HG03342 (cell line): ENCODE measurements at regions not wholly inside any gene's neighbourhood (a gene's known extent, or its start where the extent isn't known, plus 50 kb on each side); places are given as distances from the start of the nearest gene placed in this dataset.
"Not testable (repeated sequence)": the region's sequence is repeated elsewhere in the genome, so short reads cannot be mapped to it uniquely, and the experiment has no call there.

ENCODE experiments used
- ATAC-seq: cut with Tn5 transposase; IDR thresholded peaks from one replicate; pipeline ENCODE4 v1.9.1; 2021; ENCODE audit warnings: mild to moderate bottlenecking, moderate library complexity; ENCODE audit not compliant: unreplicated experiment

- no peak for ATAC-seq
Observed at GRCh38 chr9:106082621-106083020, 388.3 kb downstream of the TMEM38B start.

GRCh38 chr9:106084702-106085101 lies 390.4 kb downstream of the TMEM38B start:
- no peak for ATAC-seq

- ATAC-seq, result no peak
Observed at GRCh38 chr9:106085479-106085878, 391.1 kb downstream of the TMEM38B start.

GRCh38 chr9:106092083-106092482 lies 397.7 kb downstream of the TMEM38B start:
- no peak for ATAC-seq

DNA sequence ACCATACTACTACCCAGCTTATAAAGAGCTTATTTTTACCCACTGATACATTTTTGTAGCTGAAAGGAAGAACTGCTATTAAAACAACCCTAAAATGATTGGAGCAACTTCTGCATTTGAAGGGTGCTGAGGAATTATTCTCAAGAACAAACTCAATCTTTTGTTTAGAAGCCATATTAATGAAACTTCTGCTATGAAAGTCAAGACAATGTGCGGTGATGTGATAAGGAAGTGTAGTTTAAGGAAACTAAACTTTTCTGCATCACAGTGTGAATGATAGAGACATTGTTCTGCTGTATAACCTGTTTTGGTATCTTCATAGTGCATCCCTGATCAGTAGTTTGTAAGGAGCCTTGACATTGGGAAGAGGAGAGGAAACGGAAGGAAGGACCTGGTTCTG lies 408.5 kb downstream of the TMEM38B start:
- no peak for ATAC-seq

DNA sequence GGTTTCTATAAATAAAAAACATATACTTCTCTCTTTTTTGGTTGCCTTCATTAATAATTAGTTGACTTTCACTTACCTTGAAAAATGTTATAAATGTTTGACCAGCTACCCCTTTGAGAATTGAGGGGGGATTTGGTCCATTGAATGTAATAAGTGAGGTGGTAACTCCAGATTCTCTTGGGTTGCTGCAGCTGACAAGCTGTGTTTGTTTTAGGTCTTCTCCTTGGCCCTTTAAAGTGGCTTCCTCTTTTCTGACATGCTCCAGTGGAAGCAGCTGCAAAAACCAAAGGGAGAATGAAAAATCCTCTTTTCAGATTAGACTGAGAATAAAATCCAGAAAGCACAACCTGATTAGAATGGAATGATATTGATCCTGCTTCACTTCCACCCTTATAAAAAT lies 410.5 kb downstream of the TMEM38B start:
- ATAC-seq, result no peak

DNA sequence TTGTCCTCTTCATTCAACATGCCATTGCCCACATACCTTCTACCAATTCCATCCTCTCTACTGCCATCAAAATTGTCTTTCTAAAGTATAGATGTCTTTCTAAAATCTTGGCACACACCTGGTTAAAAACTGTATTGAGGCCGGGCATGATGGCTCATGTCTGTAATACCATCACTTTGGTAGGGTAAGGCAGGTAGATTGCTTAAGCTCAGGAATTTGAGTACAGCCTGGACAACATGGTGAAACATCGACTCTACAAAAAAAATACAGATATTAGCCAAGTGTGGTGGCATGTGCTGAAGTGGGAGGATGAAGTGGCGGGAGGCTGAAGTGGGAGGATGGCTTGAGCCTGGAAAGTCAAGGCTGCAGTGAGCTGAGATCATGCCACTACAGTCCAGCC lies 412.1 kb downstream of the TMEM38B start:
- no peak for ATAC-seq

- ATAC-seq, result no peak
Observed at GRCh38 chr9:106107716-106108115, 413.4 kb downstream of the TMEM38B start.

- ATAC-seq, result not testable (repeated sequence)
Observed at GRCh38 chr9:106109706-106110105, 415.4 kb downstream of the TMEM38B start.

DNA sequence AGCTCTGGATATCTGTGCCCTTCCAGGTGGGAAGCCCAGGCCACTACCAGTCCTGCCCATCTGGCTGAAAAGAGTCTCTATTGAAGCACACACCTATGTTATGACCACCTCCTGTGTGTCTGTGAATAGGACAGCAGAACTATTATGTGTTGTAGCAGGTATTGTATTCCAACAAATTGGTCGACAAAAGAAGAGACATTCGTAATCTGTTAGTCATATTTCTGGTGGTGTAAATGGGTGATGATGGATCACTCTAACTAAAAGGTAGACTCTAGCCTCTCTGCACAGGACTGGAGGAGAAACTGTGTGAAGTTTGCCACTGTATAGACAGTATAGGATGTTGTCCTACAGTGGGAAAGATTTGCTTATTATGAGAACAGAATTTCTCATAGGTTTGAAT lies 416.1 kb downstream of the TMEM38B start:
- no peak for ATAC-seq

DNA sequence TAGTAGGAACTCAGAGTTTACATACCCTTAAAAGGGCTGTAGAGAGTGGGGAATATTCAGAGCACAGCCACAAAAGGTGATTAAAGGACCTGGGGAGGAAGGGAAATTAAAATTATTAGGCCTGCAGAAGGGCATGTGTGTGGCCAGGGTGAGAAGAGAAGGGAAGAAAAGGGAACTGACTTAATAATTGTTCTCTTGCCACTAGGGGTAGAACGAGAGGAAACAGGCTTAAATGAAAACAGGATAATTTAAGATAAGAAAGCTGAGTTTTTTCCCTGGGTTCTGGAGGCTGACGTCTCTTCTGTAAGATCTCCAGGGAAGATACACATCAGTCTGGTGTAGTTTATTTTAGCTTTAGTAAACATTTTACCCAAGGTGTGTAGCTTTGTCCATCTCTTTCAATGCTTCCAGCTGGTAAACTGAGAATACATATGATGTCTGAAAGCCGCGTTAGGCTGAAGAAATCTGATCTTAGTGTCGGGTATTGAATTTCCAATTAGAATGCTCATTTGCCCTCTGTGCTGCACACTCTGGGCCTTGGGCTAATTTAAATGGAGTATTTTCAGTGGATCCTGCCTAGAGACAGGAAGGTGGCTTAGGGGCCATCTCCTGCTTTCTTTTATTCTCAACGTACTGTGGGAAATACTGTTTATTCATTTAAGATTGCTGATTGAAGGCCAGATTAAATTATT lies 416.8 kb downstream of the TMEM38B start:
- no peak for ATAC-seq

DNA sequence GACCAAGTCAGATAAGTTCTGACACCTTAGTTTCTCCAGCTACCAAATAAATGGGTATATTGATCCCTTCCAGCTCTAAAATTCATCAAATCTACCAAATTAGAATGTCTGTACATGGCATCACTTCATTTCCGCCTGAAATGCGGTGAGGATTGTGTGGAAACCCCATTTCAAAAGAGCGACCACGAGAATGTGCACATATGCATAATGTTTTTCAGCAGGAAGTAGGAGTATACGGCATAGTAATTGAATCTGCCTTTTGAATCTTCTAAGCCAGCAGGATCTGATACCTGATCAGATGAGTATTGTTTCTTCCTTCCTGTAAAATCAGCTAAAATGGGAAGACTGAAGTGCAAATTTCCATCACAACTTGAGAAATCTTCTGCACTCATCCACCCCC lies 418.6 kb downstream of the TMEM38B start:
- ATAC-seq, result no peak

DNA sequence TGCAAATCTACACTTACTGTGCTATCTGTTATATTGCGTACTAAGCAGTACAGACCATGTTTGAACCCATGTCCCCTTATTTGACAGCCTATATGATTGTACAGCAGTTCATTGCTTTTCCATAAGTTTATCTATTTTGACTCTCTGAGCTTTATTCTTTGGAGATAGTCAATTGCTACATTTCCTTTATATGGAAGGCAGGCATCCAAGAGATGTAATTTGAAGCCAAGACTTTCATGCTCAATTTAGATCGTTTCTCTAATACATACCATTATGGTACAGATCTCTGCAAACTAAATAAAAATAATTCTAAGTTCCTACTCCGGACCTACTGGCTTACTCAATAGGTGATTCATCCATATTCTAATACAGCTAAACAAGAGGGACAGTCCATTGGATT lies 424.8 kb downstream of the TMEM38B start:
- no peak for ATAC-seq

DNA sequence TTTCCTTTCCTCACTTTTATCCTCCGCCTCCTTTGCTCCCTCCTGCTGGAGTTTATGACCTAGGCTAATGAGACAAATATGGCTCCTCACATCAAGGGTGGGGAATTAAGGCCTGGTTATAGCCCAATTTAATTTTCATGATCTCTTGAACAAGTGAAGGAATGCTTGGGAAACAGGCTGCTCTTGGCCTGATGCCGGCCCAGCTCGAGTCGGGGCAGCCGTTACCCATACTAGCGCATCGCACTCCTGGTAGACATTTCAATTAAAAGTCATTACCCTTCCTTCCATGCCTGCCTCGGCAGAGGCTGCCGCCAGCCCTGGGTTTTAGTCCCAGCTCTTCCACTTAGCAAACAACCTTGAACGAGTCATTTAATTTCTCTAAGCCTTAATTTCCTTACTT lies 425.7 kb downstream of the TMEM38B start:
- ATAC-seq, result no peak

DNA sequence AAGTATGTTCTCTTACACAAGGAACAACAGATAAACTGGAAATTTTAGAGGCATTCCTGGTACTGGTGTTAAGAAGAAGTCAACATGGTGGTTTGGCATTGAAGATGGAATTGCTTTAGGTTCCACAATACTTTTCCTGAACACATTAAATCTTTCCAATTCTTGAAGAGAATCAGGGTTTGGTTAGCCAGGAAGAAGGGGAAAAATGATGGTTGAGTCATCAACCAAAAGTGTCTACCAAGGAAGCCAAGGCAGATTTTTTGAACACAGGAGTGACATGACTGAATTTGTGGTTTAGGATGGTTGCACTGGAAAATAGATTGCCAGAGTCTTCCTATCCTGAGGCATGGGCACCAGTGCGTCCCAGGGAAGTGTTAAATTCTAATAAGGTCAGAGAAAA lies 433.4 kb downstream of the TMEM38B start:
- no peak for ATAC-seq

DNA sequence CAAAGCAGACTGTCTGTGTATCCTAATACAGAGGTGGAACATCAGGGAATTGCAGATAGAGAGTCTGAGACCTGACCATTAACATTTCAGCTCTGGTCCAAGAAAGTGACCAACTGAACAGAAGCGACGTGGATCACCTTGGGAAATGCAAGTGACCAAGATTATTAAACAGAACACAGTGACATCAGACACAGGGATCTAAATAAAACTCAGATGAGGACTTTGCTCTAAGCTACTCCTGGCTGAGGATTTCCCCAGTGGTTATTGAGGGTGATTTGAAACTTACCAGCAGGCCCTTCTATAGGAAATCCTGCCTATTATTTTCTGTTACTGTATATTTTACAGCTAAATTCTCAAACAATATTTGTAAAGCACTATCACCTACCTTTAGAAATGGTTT lies 436.0 kb downstream of the TMEM38B start:
- no peak for ATAC-seq

- no peak for ATAC-seq
Observed at GRCh38 chr9:106143781-106144180, 449.4 kb downstream of the TMEM38B start.

GRCh38 chr9:106146066-106146840 lies 451.9 kb downstream of the TMEM38B start:
- ATAC-seq, result no peak

DNA sequence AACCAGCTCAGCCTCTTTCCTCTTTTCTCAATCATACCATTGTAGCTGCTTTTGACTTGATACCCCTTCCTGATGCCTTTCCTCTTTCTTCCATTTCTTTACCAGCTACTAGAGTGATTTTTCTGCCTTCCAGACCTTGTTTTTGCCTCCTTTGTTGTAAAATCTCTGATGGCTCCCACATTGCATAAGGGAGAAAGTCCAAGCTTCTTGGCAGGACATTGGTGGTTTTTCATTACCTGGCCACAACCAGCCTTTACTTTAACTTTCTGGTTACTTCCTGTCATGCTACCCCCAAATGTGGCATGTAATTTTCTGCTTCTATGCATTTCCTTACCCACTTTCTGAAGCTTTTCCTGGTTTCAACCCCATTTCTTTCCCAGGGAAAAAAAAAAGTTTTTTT lies 452.5 kb downstream of the TMEM38B start:
- ATAC-seq, result no peak

DNA sequence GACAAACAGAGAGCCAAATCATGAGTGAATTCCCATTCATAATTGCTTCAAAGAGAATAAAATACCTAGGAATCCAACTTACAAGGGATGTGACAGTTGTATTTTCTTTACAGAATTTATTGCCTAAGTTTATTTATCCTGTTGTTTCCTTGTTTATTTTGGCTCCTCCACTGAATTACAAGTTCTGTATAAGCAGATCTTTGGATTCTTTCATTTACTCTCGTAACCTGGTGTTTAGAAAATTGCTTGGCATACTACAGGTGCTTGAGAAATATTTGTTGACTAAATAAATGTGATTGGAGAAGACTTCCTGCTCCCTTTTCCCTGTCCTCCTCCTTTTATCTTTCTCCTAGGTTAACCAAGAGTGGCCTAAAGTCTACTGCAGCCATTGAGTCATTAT lies 455.6 kb downstream of the TMEM38B start:
- no peak for ATAC-seq

DNA sequence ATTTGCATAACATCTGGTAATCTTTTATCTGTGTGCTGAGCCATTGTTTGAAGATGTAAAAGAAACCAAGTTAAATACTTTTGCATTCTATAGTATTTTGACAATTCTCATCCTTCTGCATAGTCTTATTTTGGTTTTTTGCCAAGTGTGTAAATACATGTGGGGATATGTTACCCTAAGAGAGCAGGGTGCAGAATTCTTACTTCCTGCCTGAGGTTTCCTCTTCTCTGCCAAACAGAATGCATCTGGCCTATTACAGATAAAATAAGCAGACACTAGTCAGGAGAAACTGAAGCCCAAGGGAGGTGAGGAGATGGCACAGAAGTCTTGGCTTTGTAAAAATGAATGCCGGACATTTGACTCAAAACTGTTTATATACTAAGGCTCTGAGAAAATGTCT lies 462.1 kb downstream of the TMEM38B start:
- ATAC-seq, result no peak

- ATAC-seq, result no peak
Observed at GRCh38 chr9:106172265-106172664, 477.9 kb downstream of the TMEM38B start.

DNA sequence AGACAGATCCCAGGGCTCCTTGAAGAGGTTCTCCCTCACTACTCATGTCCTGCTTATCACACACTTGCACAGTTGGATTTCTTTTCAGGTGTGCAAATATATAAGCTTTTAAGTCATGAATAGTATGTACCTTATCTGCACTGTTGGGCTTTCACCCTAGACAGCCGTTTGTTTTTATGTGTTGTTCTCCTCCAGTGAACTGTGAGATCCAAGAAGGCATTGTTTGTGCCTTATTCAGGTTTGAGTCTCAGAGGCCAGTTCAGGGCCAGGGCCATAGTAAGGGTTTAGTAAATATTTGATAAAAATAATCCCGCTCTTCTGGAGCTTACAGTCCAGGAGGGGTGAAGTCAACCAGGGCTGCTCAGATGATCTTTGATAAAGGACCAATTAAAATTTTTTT lies 480.0 kb downstream of the TMEM38B start:
- no peak for ATAC-seq
